Type B pancreatic cell (in vitro differentiated cells): ENCODE measurements at regions not wholly inside any gene's neighbourhood (a gene's known extent, or its start where the extent isn't known, plus 50 kb on each side); places are given as distances from the start of the nearest gene placed in this dataset.

ENCODE experiments used
- DNase-seq: peaks from one replicate; pipeline ENCODE4 v3.0.0; 2021; ENCODE audit warnings: mixed read lengths; ENCODE audit not compliant: unreplicated experiment; ENCODE audit errors: extremely low spot score
- H3K27ac Mint-ChIP-seq: 2 replicates; pipeline ENCODE4 v1.8.0; 2021; ENCODE audit warnings: mild to moderate bottlenecking, mixed read lengths
- H3K27me3 Mint-ChIP-seq: 2 replicates; pipeline ENCODE4 v1.8.0; 2021; ENCODE audit warnings: mixed read lengths
- H3K36me3 Mint-ChIP-seq: 2 replicates; pipeline ENCODE4 v1.8.0; 2021; ENCODE audit warnings: mixed read lengths
- H3K4me1 Mint-ChIP-seq: one replicate; pipeline ENCODE4 v1.8.0; 2021; ENCODE audit warnings: mixed read lengths; ENCODE audit not compliant: unreplicated experiment
- H3K4me3 Mint-ChIP-seq: 2 replicates; pipeline ENCODE4 v1.8.0; 2021; ENCODE audit warnings: mild to moderate bottlenecking, mixed read lengths
- H3K9me3 Mint-ChIP-seq: 2 replicates; pipeline ENCODE4 v1.8.0; 2021; ENCODE audit warnings: mixed read lengths
- CTCF ChIP-seq: fragments of 200-600 bp; sonication (generic); conservative IDR thresholded peaks from 2 replicates; pipeline ENCODE4 v1.5.0; 2021; ENCODE audit warnings: antibody characterized with exemption, mild to moderate bottlenecking

- Mint-ChIP-seq H3K9me3 (no peaks in the 10 kb centered on the region), H3K27me3 (no peaks in the 10 kb centered on the region), H3K36me3 (no peaks in the 10 kb centered on the region), H3K27ac (no peak overlapping the region), H3K4me1 (no peaks in the 10 kb centered on the region), H3K4me3 (no peak overlapping the region)
- DNase-seq, result no peak
- TF ChIP-seq CTCF, result no peak
Measured at GRCh38 chr4:102451266-102451665, 49.9 kb upstream of the NFKB1 start.
